ENCODE measurements at regions not wholly inside any gene's neighbourhood (a gene's known extent, or its start where the extent isn't known, plus 50 kb on each side); places are given as distances from the start of the nearest gene placed in this dataset.

- no peaks in the 10 kb centered on the region for H3K9me3 ChIP-seq (ENCODE audit: control insufficient read depth, insufficient read depth, low read length)
- no peak overlapping the region for H3K4me3 ChIP-seq (ENCODE audit: low read length)
- no peak for DNase-seq (ENCODE audit: low read depth, low spot score)
- H3K27ac ChIP-seq (ENCODE audit: low read length): no peak overlapping the region
- H3K36me3 ChIP-seq (ENCODE audit: control insufficient read depth, insufficient read depth, low read length): no peaks in the 10 kb centered on the region
- H3K27me3 ChIP-seq (ENCODE audit: control insufficient read depth, insufficient read depth, low read length): no peaks in the 10 kb centered on the region
- H3K4me1 ChIP-seq (ENCODE audit: control insufficient read depth, insufficient read depth, low read length): no peaks in the 10 kb centered on the region
- no CpG with 5 or more reads among the region's 4 CpGs for WGBS (ENCODE audit: insufficient coverage, insufficient read length)
Observed at GRCh38 chr7:136079478-136079892, 102.3 kb upstream of the MTPN start.

- Histone ChIP-seq H3K27ac (ENCODE audit: low read length) (no peak overlapping the region), H3K4me1 (ENCODE audit: control insufficient read depth, insufficient read depth, low read length) (no peaks in the 10 kb centered on the region), H3K9me3 (ENCODE audit: control insufficient read depth, insufficient read depth, low read length) (no peaks in the 10 kb centered on the region), H3K27me3 (ENCODE audit: control insufficient read depth, insufficient read depth, low read length) (no peaks in the 10 kb centered on the region), H3K4me3 (ENCODE audit: low read length) (no peak overlapping the region), H3K36me3 (ENCODE audit: control insufficient read depth, insufficient read depth, low read length) (no peaks in the 10 kb centered on the region)
- no CpG with 5 or more reads among the region's 1 CpG for WGBS (ENCODE audit: insufficient coverage, insufficient read length)
- DNase-seq (ENCODE audit: low read depth, low spot score): no peak
Observed at GRCh38 chr7:136079066-136079465, 101.9 kb upstream of the MTPN start.

GRCh38 chr7:136078630-136079029 lies 101.5 kb upstream of the MTPN start:
- no CpG with 5 or more reads among the region's 4 CpGs for WGBS (ENCODE audit: insufficient coverage, insufficient read length)
- Histone ChIP-seq H3K4me1 (ENCODE audit: control insufficient read depth, insufficient read depth, low read length) (no peaks in the 10 kb centered on the region), H3K27me3 (ENCODE audit: control insufficient read depth, insufficient read depth, low read length) (no peaks in the 10 kb centered on the region), H3K4me3 (ENCODE audit: low read length) (no peak overlapping the region), H3K36me3 (ENCODE audit: control insufficient read depth, insufficient read depth, low read length) (no peaks in the 10 kb centered on the region), H3K27ac (ENCODE audit: low read length) (no peak overlapping the region), H3K9me3 (ENCODE audit: control insufficient read depth, insufficient read depth, low read length) (no peaks in the 10 kb centered on the region)
- no peak for DNase-seq (ENCODE audit: low read depth, low spot score)

- H3K9me3 ChIP-seq (ENCODE audit: control insufficient read depth, insufficient read depth, low read length): no peaks in the 10 kb centered on the region
- WGBS (ENCODE audit: insufficient coverage, insufficient read length): no CpG with 5 or more reads among the region's 2 CpGs
- no peaks in the 10 kb centered on the region for H3K36me3 ChIP-seq (ENCODE audit: control insufficient read depth, insufficient read depth, low read length)
- H3K4me3 ChIP-seq (ENCODE audit: low read length): no peak overlapping the region
- DNase-seq (ENCODE audit: low read depth, low spot score): no peak
- H3K27ac ChIP-seq (ENCODE audit: low read length): no peak overlapping the region
- no peaks in the 10 kb centered on the region for H3K4me1 ChIP-seq (ENCODE audit: control insufficient read depth, insufficient read depth, low read length)
- H3K27me3 ChIP-seq (ENCODE audit: control insufficient read depth, insufficient read depth, low read length): no peaks in the 10 kb centered on the region
Observed at GRCh38 chr7:136076954-136077353, 99.8 kb upstream of the MTPN start.

DNA sequence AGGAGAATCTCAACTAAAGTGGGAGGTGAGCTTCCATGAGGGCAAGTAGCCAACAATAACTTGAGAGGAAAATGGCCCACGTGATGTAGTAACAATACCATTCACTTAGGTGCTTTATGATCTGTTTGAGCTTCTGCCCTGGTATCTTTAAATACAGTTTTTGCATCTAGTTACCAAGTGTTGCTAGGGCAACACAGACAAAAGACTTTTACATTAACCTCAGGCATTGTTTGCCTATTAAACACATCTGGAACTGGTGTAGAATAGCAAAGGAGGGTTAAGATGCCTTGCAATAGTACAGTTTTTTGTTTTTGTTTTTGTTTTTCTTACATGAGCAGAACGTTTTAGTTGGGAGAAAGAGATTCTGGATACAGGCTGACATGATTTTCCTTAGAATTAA lies 97.7 kb upstream of the MTPN start:
- H3K27ac ChIP-seq (ENCODE audit: low read length): no peak overlapping the region
- H3K9me3 ChIP-seq (ENCODE audit: control insufficient read depth, insufficient read depth, low read length): no peaks in the 10 kb centered on the region
- no peak overlapping the region for H3K4me3 ChIP-seq (ENCODE audit: low read length)
- no peak for DNase-seq (ENCODE audit: low read depth, low spot score)
- no CpG with 5 or more reads among the region's 2 CpGs for WGBS (ENCODE audit: insufficient coverage, insufficient read length)
- H3K27me3 ChIP-seq (ENCODE audit: control insufficient read depth, insufficient read depth, low read length): no peaks in the 10 kb centered on the region
- no peaks in the 10 kb centered on the region for H3K4me1 ChIP-seq (ENCODE audit: control insufficient read depth, insufficient read depth, low read length)
- no peaks in the 10 kb centered on the region for H3K36me3 ChIP-seq (ENCODE audit: control insufficient read depth, insufficient read depth, low read length)

GRCh38 chr7:136072447-136072846 lies 95.3 kb upstream of the MTPN start:
- no peaks in the 10 kb centered on the region for H3K4me1 ChIP-seq (ENCODE audit: control insufficient read depth, insufficient read depth, low read length)
- WGBS (ENCODE audit: insufficient coverage, insufficient read length): no CpG with 5 or more reads among the region's 4 CpGs
- H3K4me3 ChIP-seq (ENCODE audit: low read length): no peak overlapping the region
- DNase-seq (ENCODE audit: low read depth, low spot score): no peak
- no peaks in the 10 kb centered on the region for H3K27me3 ChIP-seq (ENCODE audit: control insufficient read depth, insufficient read depth, low read length)
- H3K36me3 ChIP-seq (ENCODE audit: control insufficient read depth, insufficient read depth, low read length): no peaks in the 10 kb centered on the region
- H3K9me3 ChIP-seq (ENCODE audit: control insufficient read depth, insufficient read depth, low read length): no peaks in the 10 kb centered on the region
- H3K27ac ChIP-seq (ENCODE audit: low read length): no peak overlapping the region

- Histone ChIP-seq H3K27ac (ENCODE audit: low read length) (no peak overlapping the region), H3K27me3 (ENCODE audit: control insufficient read depth, insufficient read depth, low read length) (no peaks in the 10 kb centered on the region), H3K9me3 (ENCODE audit: control insufficient read depth, insufficient read depth, low read length) (no peaks in the 10 kb centered on the region), H3K36me3 (ENCODE audit: control insufficient read depth, insufficient read depth, low read length) (no peaks in the 10 kb centered on the region), H3K4me3 (ENCODE audit: low read length) (no peak overlapping the region), H3K4me1 (ENCODE audit: control insufficient read depth, insufficient read depth, low read length) (no peaks in the 10 kb centered on the region)
- DNase-seq (ENCODE audit: low read depth, low spot score): no peak
- no CpG with 5 or more reads among the region's 6 CpGs for WGBS (ENCODE audit: insufficient coverage, insufficient read length)
Observed at GRCh38 chr7:136070736-136071505, 93.8 kb upstream of the MTPN start.

- Histone ChIP-seq H3K36me3 (ENCODE audit: control insufficient read depth, insufficient read depth, low read length) (no peaks in the 10 kb centered on the region), H3K4me1 (ENCODE audit: control insufficient read depth, insufficient read depth, low read length) (no peaks in the 10 kb centered on the region), H3K27me3 (ENCODE audit: control insufficient read depth, insufficient read depth, low read length) (no peaks in the 10 kb centered on the region), H3K4me3 (ENCODE audit: low read length) (no peak overlapping the region), H3K27ac (ENCODE audit: low read length) (no peak overlapping the region), H3K9me3 (ENCODE audit: control insufficient read depth, insufficient read depth, low read length) (no peaks in the 10 kb centered on the region)
- no peak for DNase-seq (ENCODE audit: low read depth, low spot score)
- WGBS (ENCODE audit: insufficient coverage, insufficient read length): no CpG with 5 or more reads among the region's 1 CpG
Observed at GRCh38 chr7:136069840-136070529, 92.8 kb upstream of the MTPN start.

DNA sequence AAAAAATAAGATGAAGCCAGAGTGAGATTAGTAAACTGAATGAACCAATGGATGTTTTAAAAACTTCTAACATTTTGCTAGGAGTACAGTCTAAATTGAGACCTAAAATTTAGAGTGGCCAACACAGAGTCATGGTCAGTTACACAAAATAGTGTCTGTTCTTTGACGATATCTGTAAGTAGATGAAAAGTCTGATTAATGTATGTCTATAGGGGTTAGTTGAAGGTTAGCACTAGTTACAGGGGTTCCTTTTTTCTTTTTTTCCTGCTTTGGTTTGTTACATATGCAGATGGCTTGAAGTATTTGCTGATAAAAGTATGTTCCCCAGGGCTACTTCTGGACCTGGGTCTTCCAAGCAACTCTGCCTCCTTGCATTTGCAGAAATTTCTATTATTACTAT lies 90.1 kb upstream of the MTPN start:
- Histone ChIP-seq H3K9me3 (ENCODE audit: control insufficient read depth, insufficient read depth, low read length) (no peaks in the 10 kb centered on the region), H3K4me3 (ENCODE audit: low read length) (no peak overlapping the region), H3K36me3 (ENCODE audit: control insufficient read depth, insufficient read depth, low read length) (no peaks in the 10 kb centered on the region), H3K4me1 (ENCODE audit: control insufficient read depth, insufficient read depth, low read length) (no peaks in the 10 kb centered on the region), H3K27me3 (ENCODE audit: control insufficient read depth, insufficient read depth, low read length) (no peaks in the 10 kb centered on the region), H3K27ac (ENCODE audit: low read length) (no peak overlapping the region)
- DNase-seq (ENCODE audit: low read depth, low spot score): no peak
- no CpG with 5 or more reads among the region's 1 CpG for WGBS (ENCODE audit: insufficient coverage, insufficient read length)

- H3K27me3 ChIP-seq (ENCODE audit: control insufficient read depth, insufficient read depth, low read length): no peaks in the 10 kb centered on the region
- H3K9me3 ChIP-seq (ENCODE audit: control insufficient read depth, insufficient read depth, low read length): no peaks in the 10 kb centered on the region
- H3K36me3 ChIP-seq (ENCODE audit: control insufficient read depth, insufficient read depth, low read length): no peaks in the 10 kb centered on the region
- H3K4me3 ChIP-seq (ENCODE audit: low read length): no peak overlapping the region
- no peaks in the 10 kb centered on the region for H3K4me1 ChIP-seq (ENCODE audit: control insufficient read depth, insufficient read depth, low read length)
- DNase-seq (ENCODE audit: low read depth, low spot score): no peak
- no peak overlapping the region for H3K27ac ChIP-seq (ENCODE audit: low read length)
- WGBS (ENCODE audit: insufficient coverage, insufficient read length): no CpG with 5 or more reads among the region's 16 CpGs
Observed at GRCh38 chr7:136066304-136067143, 89.4 kb upstream of the MTPN start.

All from iPS DF 6.9 (cell line).